ENCODE measurements at regions not wholly inside any gene's neighbourhood (a gene's known extent, or its start where the extent isn't known, plus 50 kb on each side); places are given as distances from the start of the nearest gene placed in this dataset.

DNA sequence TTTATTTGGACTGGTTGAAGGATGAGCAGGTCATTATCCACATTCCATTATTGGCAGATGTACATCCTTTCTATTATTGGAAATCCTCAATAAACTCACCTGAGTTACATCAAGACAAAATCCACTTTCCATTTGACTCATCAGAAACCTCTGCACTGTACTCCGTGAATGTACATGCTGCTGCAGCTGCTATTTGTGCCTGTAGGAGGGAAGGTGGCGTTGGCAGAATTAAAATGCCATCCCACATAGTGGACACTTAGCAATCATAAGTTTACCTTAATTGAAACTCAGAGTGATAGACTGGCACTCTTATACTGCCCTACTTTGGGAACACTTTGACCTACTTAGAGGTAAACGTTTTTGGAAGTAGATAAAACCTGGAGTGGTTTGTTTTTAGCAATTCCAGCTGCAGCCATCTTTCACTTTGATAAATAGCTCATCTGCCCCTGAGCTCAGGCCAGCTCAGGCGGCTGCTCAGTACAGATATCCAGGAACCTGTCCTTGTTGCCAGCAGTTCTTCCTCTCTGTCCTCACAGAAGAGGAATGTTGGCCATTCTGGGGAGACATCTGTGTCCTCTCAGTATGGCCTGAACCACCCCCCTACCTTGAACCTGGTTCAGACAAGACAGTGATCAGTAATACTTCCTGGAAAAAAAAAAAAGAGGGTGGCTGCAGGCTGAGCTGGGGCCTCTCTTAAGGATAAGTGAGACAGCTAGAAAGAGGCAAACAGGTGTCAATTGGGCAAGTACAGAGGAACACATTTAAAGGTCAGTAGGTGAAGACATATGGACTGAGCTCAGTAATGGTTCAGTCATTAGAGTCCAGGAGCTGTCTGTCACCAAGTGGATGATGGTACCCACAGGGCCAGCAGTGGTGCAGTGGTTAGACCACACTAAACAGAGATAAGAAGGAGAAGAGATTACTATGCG, 153.4 kb upstream of the UMPS start:
- Histone ChIP-seq H3K4me1 (ENCODE audit: insufficient read depth, low read length) (peaks cover 66% of the 10 kb centered on the region), H4K20me1 (ENCODE audit: insufficient read depth, low read length) (no peaks in the 10 kb centered on the region), H3K9me3 (ENCODE audit: low read length) (no peaks in the 10 kb centered on the region), H2AFZ (ENCODE audit: low read length) (peak overlapping the region; percentile 25), H3K4me3 (replicated peaks in 1 of 3; ENCODE audit: insufficient read depth in 1 of 3, low read depth in 2 of 3, low read length in 3 of 3) (no peak overlapping the region; a peak in 1 of 6 replicates), H3K36me3 (replicated peaks in 1 of 2; ENCODE audit: control insufficient read depth in 1 of 2, insufficient read depth in 2 of 2, low read length in 2 of 2) (no peaks in the 10 kb centered on the region), H3K27me3 (ENCODE audit: control insufficient read depth in 1 of 2, insufficient read depth in 2 of 2, low read length in 2 of 2) (no peaks in the 10 kb centered on the region), H3K27ac (ENCODE audit: extremely low read length, insufficient read depth, low read length) (no peak overlapping the region), H3K4me2 (ENCODE audit: low read depth, low read length) (peak overlapping the region; percentile 55), H3K9ac (ENCODE audit: insufficient read depth, low read depth, low read length) (no peak overlapping the region), H3K79me2 (ENCODE audit: insufficient read depth, low read length) (no peaks in the 10 kb centered on the region)
- in situ Hi-C loops (cut with HindIII; ENCODE audit: extremely low pct_ligation_motif_present, low pct_unique_long_range_greater_than_20kb) = no loop called here
- FAIRE-seq (no peak), ATAC-seq (peak; percentile 88), DNase-seq (ENCODE audit: low spot score) (no peak)
- intact Hi-C loops (cut with micrococcal nuclease; ENCODE audit: unreplicated experiment) = no loop called here
- ChIA-PET CTCF (ENCODE audit: low intra/inter-chr PET ratio, low total read pairs) (interaction anchor here (2.1 kb wide), 1 partner anchor 12 kb away, joined by 4 read pairs; no protein-coding TSS in a partner anchor), POLR2A (interaction anchor here (0.8 to 1.4 kb wide), 4 partner anchors 29 to 154 kb away, joined by 3 to 5 read pairs (median 3); no protein-coding TSS in a partner anchor)
- WGBS (ENCODE audit: low lambda C conversion rate) = 21% methylated on average over 5 of the region's 5 CpGs
- BruUV-seq (replicated peaks) = no TSS peak
- TF ChIP-seq ZNF496 (CRISPR knock-in tag; IDR thresholded peaks at IDR 0.05; ENCODE audit: insufficient replicate concordance) = no peak
- TF ChIP-seq ZNF251 (CRISPR knock-in tag; IDR thresholded peaks at IDR 0.05) = no peak
- no peak for TF ChIP-seq TEAD2 (CRISPR knock-in tag; IDR thresholded peaks at IDR 0.05)
- TF ChIP-seq ARID2 (CRISPR knock-in tag; IDR thresholded peaks at IDR 0.05; ENCODE audit: borderline replicate concordance) = no peak

DNA sequence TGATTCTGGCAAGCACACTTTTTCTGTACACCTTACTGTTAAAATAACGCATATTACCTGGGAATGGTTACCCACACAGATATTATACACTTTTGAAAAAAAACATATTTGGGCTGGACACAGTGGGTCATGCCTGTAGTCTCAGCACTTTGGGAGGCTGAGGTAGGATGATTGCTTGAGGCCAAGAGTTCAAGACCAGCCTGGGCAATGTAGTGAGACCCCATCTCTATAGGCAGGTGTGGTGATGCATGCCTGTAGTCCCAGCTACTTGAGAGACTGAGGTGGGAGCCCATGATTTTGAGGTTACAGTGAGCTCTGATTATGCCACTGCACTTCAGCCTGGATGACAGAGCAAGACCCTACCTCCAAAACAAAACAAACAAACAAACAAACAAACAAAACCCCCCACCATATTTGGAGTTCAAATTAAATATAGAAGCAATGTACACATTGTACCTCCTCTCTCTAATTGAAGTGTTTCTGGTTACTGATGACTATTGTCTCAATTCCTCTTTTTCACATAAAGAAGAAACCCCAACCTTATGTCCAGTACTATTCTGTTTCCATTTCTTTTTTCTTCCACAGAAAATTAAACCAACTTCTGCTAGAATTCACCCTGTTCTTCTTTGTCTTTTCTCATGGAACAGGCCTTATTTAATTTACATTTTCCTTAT, 152.6 kb upstream of the UMPS start:
- Histone ChIP-seq H2AFZ (ENCODE audit: low read length) (no peak overlapping the region), H3K9ac (ENCODE audit: insufficient read depth, low read depth, low read length) (no peak overlapping the region), H3K4me2 (ENCODE audit: low read depth, low read length) (peak overlapping the region; percentile 55; the same call in 1 of the 2 replicates), H3K27me3 (ENCODE audit: control insufficient read depth in 1 of 2, insufficient read depth in 2 of 2, low read length in 2 of 2) (no peaks in the 10 kb centered on the region), H3K79me2 (ENCODE audit: insufficient read depth, low read length) (no peaks in the 10 kb centered on the region), H3K4me3 (replicated peaks in 1 of 3; ENCODE audit: insufficient read depth in 1 of 3, low read depth in 2 of 3, low read length in 3 of 3) (no peak overlapping the region), H3K36me3 (replicated peaks in 1 of 2; ENCODE audit: control insufficient read depth in 1 of 2, insufficient read depth in 2 of 2, low read length in 2 of 2) (no peaks in the 10 kb centered on the region), H3K9me3 (ENCODE audit: low read length) (no peaks in the 10 kb centered on the region), H3K4me1 (ENCODE audit: insufficient read depth, low read length) (peaks cover 74% of the 10 kb centered on the region), H3K27ac (ENCODE audit: extremely low read length, insufficient read depth, low read length) (no peak overlapping the region), H4K20me1 (ENCODE audit: insufficient read depth, low read length) (no peaks in the 10 kb centered on the region)
- 94% methylated on average over 1 of the region's 1 CpG for WGBS (ENCODE audit: low lambda C conversion rate)
- no TSS peak for BruUV-seq (replicated peaks)
- ATAC-seq (no peak), DNase-seq (ENCODE audit: low spot score) (no peak), FAIRE-seq (no peak)
- ChIA-PET POLR2A (interaction anchor here (1.4 kb wide), 2 partner anchors 58 to 59 kb away, joined by 3 to 5 read pairs; no protein-coding TSS in a partner anchor), CTCF (ENCODE audit: low intra/inter-chr PET ratio, low total read pairs) (no interaction called here)
- intact Hi-C loops (cut with micrococcal nuclease; ENCODE audit: unreplicated experiment) = no loop called here
- in situ Hi-C loops (cut with HindIII; ENCODE audit: extremely low pct_ligation_motif_present, low pct_unique_long_range_greater_than_20kb) = no loop called here
- TF ChIP-seq SOX5 (CRISPR knock-in tag; IDR thresholded peaks at IDR 0.05; ENCODE audit: borderline replicate concordance) (no peak), REXO4 (CRISPR knock-in tag; IDR thresholded peaks at IDR 0.05; ENCODE audit: borderline replicate concordance) (no peak), FOXK1 (CRISPR knock-in tag; IDR thresholded peaks at IDR 0.05; ENCODE audit: borderline replicate concordance, low read depth) (no peak), SMARCC2 (IDR thresholded peaks at IDR 0.05) (no peak)

All from HepG2 (cell line).